Mucosa of rectum (tissue), 2 donors: ENCODE measurements at regions not wholly inside any gene's neighbourhood (a gene's known extent, or its start where the extent isn't known, plus 50 kb on each side); places are given as distances from the start of the nearest gene placed in this dataset.
"Not testable (repeated sequence)": the region's sequence is repeated elsewhere in the genome, so short reads cannot be mapped to it uniquely, and the experiment has no call there.

Source experiments
- H3K27ac ChIP-seq, 2 donors: one replicate each; pipeline ENCODE4 v1.7.0; 2013; ENCODE audit warnings: inconsistent platforms in 2 of 2, low read depth in 2 of 2, low read length in 2 of 2
- H3K27me3 ChIP-seq, 2 donors: one replicate each; pipeline ENCODE4 v1.7.0; 2013; ENCODE audit warnings: low read length in 2 of 2; ENCODE audit not compliant: control insufficient read depth in 2 of 2, insufficient read depth in 2 of 2
- H3K36me3 ChIP-seq, 2 donors: one replicate each; pipeline ENCODE4 v1.7.0; 2013; ENCODE audit warnings: low read length in 2 of 2; ENCODE audit not compliant: control insufficient read depth in 2 of 2, insufficient read depth in 2 of 2
- H3K4me1 ChIP-seq, 2 donors: one replicate each; pipeline ENCODE4 v1.7.0; 2013; ENCODE audit warnings: low read length in 2 of 2, mild to moderate bottlenecking in 1 of 2; ENCODE audit not compliant: control insufficient read depth in 2 of 2, insufficient read depth in 2 of 2
- H3K4me3 ChIP-seq, 2 donors: one replicate each; pipeline ENCODE4 v1.7.0; 2013; ENCODE audit warnings: low read length in 2 of 2
- H3K9ac ChIP-seq, 2 donors: one replicate each; pipeline ENCODE4 v1.7.0; 2013; ENCODE audit warnings: low read length in 2 of 2, low read depth in 1 of 2, mild to moderate bottlenecking in 1 of 2
- H3K9me3 ChIP-seq, 2 donors: one replicate each; pipeline ENCODE4 v1.7.0; 2013; ENCODE audit warnings: low read length in 2 of 2; ENCODE audit not compliant: control insufficient read depth in 2 of 2
- donor health status: healthy.
- donor health status: Normal muscosa, but diverticular disease.

GRCh38 chr10:131820626-131821025, 80.2 kb upstream of the PPP2R2D start:
- Histone ChIP-seq H3K27me3 (peaks cover 0 to 3% of the 10 kb centered on the region in 2 donors), H3K27ac (no peak overlapping the region), H3K9ac (no peak overlapping the region), H3K9me3 (no peaks in the 10 kb centered on the region), H3K4me3 (no peak overlapping the region), H3K36me3 (no peaks in the 10 kb centered on the region), H3K4me1 (no peaks in the 10 kb centered on the region)

GRCh38 chr10:131821378-131822012, 79.3 kb upstream of the PPP2R2D start:
- no peak overlapping the region for H3K9ac ChIP-seq
- H3K27me3 ChIP-seq, result peaks cover 0 to 3% of the 10 kb centered on the region in 2 donors
- no peaks in the 10 kb centered on the region for H3K9me3 ChIP-seq
- no peaks in the 10 kb centered on the region for H3K36me3 ChIP-seq
- no peak overlapping the region for H3K4me3 ChIP-seq
- H3K27ac ChIP-seq, result no peak overlapping the region
- no peaks in the 10 kb centered on the region for H3K4me1 ChIP-seq

GRCh38 chr10:131822013-131822691, 78.7 kb upstream of the PPP2R2D start:
- no peak overlapping the region for H3K9ac ChIP-seq
- no peaks in the 10 kb centered on the region for H3K4me1 ChIP-seq
- H3K27me3 ChIP-seq, result peaks cover 0 to 3% of the 10 kb centered on the region in 2 donors
- H3K36me3 ChIP-seq, result no peaks in the 10 kb centered on the region
- H3K4me3 ChIP-seq, result no peak overlapping the region
- H3K27ac ChIP-seq, result no peak overlapping the region
- no peaks in the 10 kb centered on the region for H3K9me3 ChIP-seq

- Histone ChIP-seq H3K9me3 (no peaks in the 10 kb centered on the region), H3K27me3 (peaks cover 0 to 3% of the 10 kb centered on the region in 2 donors), H3K27ac (no peak overlapping the region), H3K4me3 (no peak overlapping the region), H3K36me3 (no peaks in the 10 kb centered on the region), H3K9ac (no peak overlapping the region), H3K4me1 (no peaks in the 10 kb centered on the region)
Measured at GRCh38 chr10:131822692-131823245, 78.0 kb upstream of the PPP2R2D start.

- H3K4me3 ChIP-seq, H3K9ac ChIP-seq, H3K36me3 ChIP-seq, H3K27ac ChIP-seq, H3K9me3 ChIP-seq, H3K27me3 ChIP-seq, H3K4me1 ChIP-seq: not testable (repeated sequence)
Measured at GRCh38 chr10:131823601-131824099, 77.2 kb upstream of the PPP2R2D start.

GRCh38 chr10:131824371-131825149, 76.2 kb upstream of the PPP2R2D start:
- no peak overlapping the region for H3K27ac ChIP-seq
- H3K27me3 ChIP-seq, result no peaks in the 10 kb centered on the region
- H3K4me3 ChIP-seq, result no peak overlapping the region
- no peaks in the 10 kb centered on the region for H3K36me3 ChIP-seq
- no peak overlapping the region for H3K9ac ChIP-seq
- H3K4me1 ChIP-seq, result no peaks in the 10 kb centered on the region
- no peaks in the 10 kb centered on the region for H3K9me3 ChIP-seq

- H3K4me1 ChIP-seq, result no peaks in the 10 kb centered on the region
- no peaks in the 10 kb centered on the region for H3K36me3 ChIP-seq
- no peaks in the 10 kb centered on the region for H3K27me3 ChIP-seq
- no peak overlapping the region for H3K9ac ChIP-seq
- H3K9me3 ChIP-seq, result no peaks in the 10 kb centered on the region
- no peak overlapping the region for H3K4me3 ChIP-seq
- H3K27ac ChIP-seq, result no peak overlapping the region
Measured at GRCh38 chr10:131825150-131825848, 75.5 kb upstream of the PPP2R2D start.

- no peak overlapping the region for H3K4me3 ChIP-seq
- H3K27me3 ChIP-seq, result no peaks in the 10 kb centered on the region
- no peaks in the 10 kb centered on the region for H3K36me3 ChIP-seq
- H3K9me3 ChIP-seq, result no peaks in the 10 kb centered on the region
- no peak overlapping the region for H3K27ac ChIP-seq
- H3K9ac ChIP-seq, result no peak overlapping the region
- no peaks in the 10 kb centered on the region for H3K4me1 ChIP-seq
Measured at GRCh38 chr10:131825960-131826650, 74.7 kb upstream of the PPP2R2D start.

GRCh38 chr10:131829156-131829930, 71.5 kb upstream of the PPP2R2D start:
- no peaks in the 10 kb centered on the region for H3K4me1 ChIP-seq
- no peak overlapping the region for H3K9ac ChIP-seq
- H3K27me3 ChIP-seq, result no peaks in the 10 kb centered on the region
- H3K27ac ChIP-seq, result no peak overlapping the region
- no peaks in the 10 kb centered on the region for H3K36me3 ChIP-seq
- no peak overlapping the region for H3K4me3 ChIP-seq
- H3K9me3 ChIP-seq, result no peaks in the 10 kb centered on the region
